Suprapubic skin (tissue), 4 donors: ENCODE measurements at regions not wholly inside any gene's neighbourhood (a gene's known extent, or its start where the extent isn't known, plus 50 kb on each side); places are given as distances from the start of the nearest gene placed in this dataset.

Experiments
- EP300 ChIP-seq: sonication (generic); formaldehyde crosslinking; IDR thresholded peaks from one replicate; pipeline ENCODE4 v1.6.1; 2017; ENCODE audit warnings: antibody characterized with exemption
- POLR2A ChIP-seq, 2 donors: fragments of 450-650 bp; IDR thresholded peaks; one replicate each; pipeline ENCODE4 v1.6.1; 2017; ENCODE audit warnings: antibody characterized with exemption in 2 of 2, mild to moderate bottlenecking in 2 of 2, moderate library complexity in 2 of 2
- POLR2AphosphoS5 ChIP-seq, 3 donors: sonication (generic); formaldehyde crosslinking; IDR thresholded peaks; one replicate each; pipeline ENCODE4 v1.6.1; 2017; ENCODE audit warnings: antibody characterized with exemption in 3 of 3
- TF ChIP-seq, protein P1 (sequence below), 2 donors: fragments of 200-600 bp in 1 of 2; fragments of 450-650 bp in 1 of 2; sonication (generic) in 1 of 2; IDR thresholded peaks; one replicate each; pipeline ENCODE4 v1.5.1; 2016 to 2019; ENCODE audit warnings: antibody characterized with exemption in 2 of 2, mild to moderate bottlenecking in 1 of 2, moderate library complexity in 1 of 2

DNA sequence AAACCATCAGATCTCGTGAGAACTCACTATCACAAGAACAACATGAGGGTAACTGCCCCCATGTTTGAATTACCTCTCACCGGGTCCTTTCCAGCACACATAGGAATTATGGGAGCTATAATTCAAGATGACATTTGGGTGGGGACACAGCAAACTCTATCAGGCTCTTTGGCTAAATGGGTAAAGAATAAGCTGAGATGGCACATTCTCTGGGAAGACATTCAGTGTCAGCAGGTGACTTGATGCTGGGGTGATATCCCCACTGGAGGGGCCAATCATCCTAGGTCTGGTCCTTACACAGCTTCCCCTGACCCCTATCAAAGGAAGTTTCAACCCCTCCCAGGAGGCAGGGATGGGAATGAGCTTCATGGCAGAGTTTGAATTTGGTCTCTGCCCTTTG, 664.0 kb upstream of the EEF2KMT start:
- TF ChIP-seq, protein P1, sequence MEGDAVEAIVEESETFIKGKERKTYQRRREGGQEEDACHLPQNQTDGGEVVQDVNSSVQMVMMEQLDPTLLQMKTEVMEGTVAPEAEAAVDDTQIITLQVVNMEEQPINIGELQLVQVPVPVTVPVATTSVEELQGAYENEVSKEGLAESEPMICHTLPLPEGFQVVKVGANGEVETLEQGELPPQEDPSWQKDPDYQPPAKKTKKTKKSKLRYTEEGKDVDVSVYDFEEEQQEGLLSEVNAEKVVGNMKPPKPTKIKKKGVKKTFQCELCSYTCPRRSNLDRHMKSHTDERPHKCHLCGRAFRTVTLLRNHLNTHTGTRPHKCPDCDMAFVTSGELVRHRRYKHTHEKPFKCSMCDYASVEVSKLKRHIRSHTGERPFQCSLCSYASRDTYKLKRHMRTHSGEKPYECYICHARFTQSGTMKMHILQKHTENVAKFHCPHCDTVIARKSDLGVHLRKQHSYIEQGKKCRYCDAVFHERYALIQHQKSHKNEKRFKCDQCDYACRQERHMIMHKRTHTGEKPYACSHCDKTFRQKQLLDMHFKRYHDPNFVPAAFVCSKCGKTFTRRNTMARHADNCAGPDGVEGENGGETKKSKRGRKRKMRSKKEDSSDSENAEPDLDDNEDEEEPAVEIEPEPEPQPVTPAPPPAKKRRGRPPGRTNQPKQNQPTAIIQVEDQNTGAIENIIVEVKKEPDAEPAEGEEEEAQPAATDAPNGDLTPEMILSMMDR (IDR thresholded peaks at IDR 0.05) = no peak
- TF ChIP-seq POLR2AphosphoS5 (IDR thresholded peaks at IDR 0.05) (no peak), POLR2A (IDR thresholded peaks at IDR 0.05) (no peak), EP300 (no peak)
